Muscle layer of duodenum (tissue), 2 donors: ENCODE measurements at regions not wholly inside any gene's neighbourhood (a gene's known extent, or its start where the extent isn't known, plus 50 kb on each side); places are given as distances from the start of the nearest gene placed in this dataset.

Experiments used
- H3K27ac ChIP-seq: one replicate; pipeline ENCODE4 v1.7.0; 2013; ENCODE audit warnings: mild to moderate bottlenecking, low read length
- H3K27me3 ChIP-seq: one replicate; pipeline ENCODE4 v1.7.0; 2013; ENCODE audit warnings: low read depth, mild to moderate bottlenecking, control low read depth, low read length
- H3K36me3 ChIP-seq, 2 donors: one replicate each; pipeline ENCODE4 v1.7.0; 2013; ENCODE audit warnings: low read length in 2 of 2, control low read depth in 1 of 2, mild to moderate bottlenecking in 1 of 2; ENCODE audit not compliant: insufficient read depth in 2 of 2, control insufficient read depth in 1 of 2
- H3K4me1 ChIP-seq, 2 donors: one replicate each; pipeline ENCODE4 v1.7.0; 2013; ENCODE audit warnings: low read length in 2 of 2, mild to moderate bottlenecking in 2 of 2, control low read depth in 1 of 2, moderate library complexity in 1 of 2; ENCODE audit not compliant: insufficient read depth in 2 of 2, control insufficient read depth in 1 of 2
- H3K4me3 ChIP-seq, 2 donors: one replicate each; pipeline ENCODE4 v1.7.0; 2013; ENCODE audit warnings: low read length in 2 of 2, low read depth in 1 of 2, mild to moderate bottlenecking in 1 of 2
- H3K9me3 ChIP-seq, 2 donors: one replicate each; pipeline ENCODE4 v1.7.0; 2013; ENCODE audit warnings: low read length in 2 of 2, control low read depth in 1 of 2, mild to moderate bottlenecking in 1 of 2; ENCODE audit not compliant: control insufficient read depth in 1 of 2
- donor health status: healthy.

DNA sequence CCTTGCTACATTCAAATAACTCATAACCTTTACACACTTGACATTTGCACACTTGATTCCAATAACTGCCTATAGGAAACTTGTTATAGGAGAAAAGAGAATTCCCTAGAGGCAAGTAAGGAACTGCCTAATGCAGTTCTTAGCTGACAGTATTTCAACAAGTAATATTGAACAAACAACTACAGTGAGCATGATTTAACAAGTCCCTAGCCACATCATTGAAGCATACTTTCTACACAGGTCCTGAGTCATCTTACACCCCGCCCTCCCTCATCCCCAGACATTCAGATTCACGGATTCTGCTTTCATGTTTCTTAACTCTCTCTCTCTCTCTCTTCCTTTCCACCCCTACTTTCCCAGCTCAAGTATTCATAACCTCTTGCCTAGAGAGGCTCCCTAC, 153.5 kb downstream of the LSM5 start:
- Histone ChIP-seq H3K9me3 (no peaks in the 10 kb centered on the region), H3K4me1 (no peaks in the 10 kb centered on the region), H3K36me3 (no peaks in the 10 kb centered on the region), H3K27me3 (no peaks in the 10 kb centered on the region), H3K4me3 (no peak overlapping the region), H3K27ac (no peak overlapping the region)

DNA sequence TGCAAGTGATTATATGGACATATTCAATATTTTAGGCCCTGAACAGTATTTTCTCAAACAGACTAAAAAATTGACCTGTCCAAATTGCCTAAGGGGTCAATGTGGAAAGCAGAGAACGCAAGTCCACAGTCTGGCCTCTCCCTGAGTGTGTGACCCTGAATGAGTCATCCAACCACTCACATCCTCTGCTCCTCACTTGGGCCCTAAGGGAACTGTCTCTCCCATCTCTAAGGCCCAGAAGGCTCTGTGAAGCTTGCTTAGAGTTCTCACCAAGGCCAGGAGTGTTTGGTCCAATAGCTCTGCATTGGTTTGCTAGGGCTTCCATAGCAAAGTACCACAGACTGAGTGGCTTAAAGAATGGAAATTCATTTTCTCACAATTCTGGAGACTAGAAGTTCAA, 155.1 kb downstream of the LSM5 start:
- no peaks in the 10 kb centered on the region for H3K27me3 ChIP-seq
- H3K36me3 ChIP-seq: no peaks in the 10 kb centered on the region
- H3K4me1 ChIP-seq: no peaks in the 10 kb centered on the region
- no peak overlapping the region for H3K4me3 ChIP-seq
- no peak overlapping the region for H3K27ac ChIP-seq
- H3K9me3 ChIP-seq: no peaks in the 10 kb centered on the region

DNA sequence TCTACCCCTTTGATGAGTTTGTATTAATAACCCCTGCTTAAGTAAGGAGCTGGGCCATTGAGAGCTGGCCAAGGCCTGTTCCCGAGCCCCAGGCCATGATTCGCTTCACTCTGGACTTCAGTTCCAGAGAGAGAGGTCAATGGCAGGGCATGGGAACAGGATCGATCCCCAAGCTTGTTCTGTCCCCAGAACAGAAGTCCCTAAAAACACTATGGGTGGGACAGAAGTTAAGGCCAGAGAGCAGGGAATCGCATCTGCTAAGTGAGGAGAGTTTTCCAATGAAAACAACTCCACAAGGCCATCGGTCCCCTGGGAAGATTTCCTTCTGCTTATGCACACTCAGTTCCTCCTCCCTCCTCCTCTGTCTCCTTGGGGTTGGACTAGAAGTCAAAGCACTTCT, 159.6 kb downstream of the LSM5 start:
- Histone ChIP-seq H3K27me3 (no peaks in the 10 kb centered on the region), H3K27ac (no peak overlapping the region), H3K4me3 (no peak overlapping the region), H3K4me1 (no peaks in the 10 kb centered on the region), H3K9me3 (no peaks in the 10 kb centered on the region), H3K36me3 (no peaks in the 10 kb centered on the region)

DNA sequence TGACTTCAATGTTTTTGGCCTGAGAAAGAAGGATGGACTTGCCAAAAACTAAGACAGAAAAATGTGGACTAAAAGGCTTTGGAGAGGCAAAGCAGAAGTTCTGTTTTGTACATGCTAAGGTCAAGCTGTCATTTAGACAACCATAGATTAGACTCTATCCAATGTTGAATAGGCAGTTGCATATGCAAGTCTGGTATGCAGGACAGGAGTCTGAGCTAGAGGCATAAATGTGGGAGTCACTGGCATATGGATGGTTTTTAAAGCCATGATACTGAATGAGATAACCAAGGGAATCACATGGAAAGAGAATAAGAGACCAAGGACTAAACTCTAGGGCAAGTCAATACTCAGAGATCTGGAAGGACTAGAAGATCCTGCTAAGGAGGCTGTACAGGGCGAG, 164.1 kb downstream of the LSM5 start:
- Histone ChIP-seq H3K4me3 (no peak overlapping the region), H3K4me1 (no peaks in the 10 kb centered on the region), H3K27me3 (no peaks in the 10 kb centered on the region)

DNA sequence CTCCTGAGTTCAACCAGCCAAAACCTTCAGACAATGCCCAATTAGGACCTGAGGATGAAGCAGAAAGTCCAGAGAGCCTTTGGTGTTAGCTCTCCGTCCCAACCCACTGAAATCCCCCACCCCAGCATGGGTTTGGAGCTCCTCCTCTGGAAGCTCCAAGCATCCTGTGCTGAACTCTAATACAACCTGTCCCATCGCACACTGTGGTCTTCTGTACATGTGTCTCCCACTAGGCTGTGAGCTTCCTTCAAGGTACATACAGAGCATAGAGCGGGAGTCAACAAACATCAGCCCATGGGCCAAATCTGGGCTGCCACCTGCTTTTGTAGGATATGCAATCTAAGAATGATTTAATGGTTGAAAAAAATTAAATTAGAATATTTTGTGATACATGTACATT, 166.5 kb downstream of the LSM5 start:
- no peaks in the 10 kb centered on the region for H3K4me1 ChIP-seq
- H3K27me3 ChIP-seq: no peaks in the 10 kb centered on the region
- no peaks in the 10 kb centered on the region for H3K9me3 ChIP-seq
- no peaks in the 10 kb centered on the region for H3K36me3 ChIP-seq
- H3K27ac ChIP-seq: no peak overlapping the region
- no peak overlapping the region for H3K4me3 ChIP-seq

More for the DNA sequence above, 164.1 kb downstream of the LSM5 start:
- Histone ChIP-seq H3K27ac (no peak overlapping the region), H3K9me3 (no peaks in the 10 kb centered on the region), H3K36me3 (no peaks in the 10 kb centered on the region)

DNA sequence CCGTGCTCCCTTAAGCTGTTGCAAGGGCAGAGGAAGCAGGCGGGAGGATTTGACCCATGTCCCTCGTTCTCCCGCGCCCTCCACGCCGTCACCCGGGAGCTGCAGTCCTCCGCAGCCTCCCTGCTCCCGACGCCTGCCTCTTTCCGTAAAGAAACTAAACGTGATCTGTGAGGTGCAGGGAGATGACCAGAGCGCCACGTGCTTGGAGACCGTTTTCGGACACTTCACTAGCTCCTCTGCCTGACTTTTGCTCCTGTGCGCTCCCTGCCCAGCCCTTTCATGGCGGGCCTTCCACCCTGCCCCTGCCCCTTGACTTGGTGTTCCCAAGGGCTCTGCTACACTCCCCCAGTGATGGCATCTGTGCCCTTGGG, 171.2 kb downstream of the LSM5 start:
- peaks cover 0 to 6% of the 10 kb centered on the region in 2 donors for H3K4me1 ChIP-seq
- H3K9me3 ChIP-seq: no peaks in the 10 kb centered on the region
- H3K36me3 ChIP-seq: no peaks in the 10 kb centered on the region
- peak overlapping the region; percentile 56 to 57 for H3K4me3 ChIP-seq
- H3K27me3 ChIP-seq: no peaks in the 10 kb centered on the region
- no peak overlapping the region for H3K27ac ChIP-seq

DNA sequence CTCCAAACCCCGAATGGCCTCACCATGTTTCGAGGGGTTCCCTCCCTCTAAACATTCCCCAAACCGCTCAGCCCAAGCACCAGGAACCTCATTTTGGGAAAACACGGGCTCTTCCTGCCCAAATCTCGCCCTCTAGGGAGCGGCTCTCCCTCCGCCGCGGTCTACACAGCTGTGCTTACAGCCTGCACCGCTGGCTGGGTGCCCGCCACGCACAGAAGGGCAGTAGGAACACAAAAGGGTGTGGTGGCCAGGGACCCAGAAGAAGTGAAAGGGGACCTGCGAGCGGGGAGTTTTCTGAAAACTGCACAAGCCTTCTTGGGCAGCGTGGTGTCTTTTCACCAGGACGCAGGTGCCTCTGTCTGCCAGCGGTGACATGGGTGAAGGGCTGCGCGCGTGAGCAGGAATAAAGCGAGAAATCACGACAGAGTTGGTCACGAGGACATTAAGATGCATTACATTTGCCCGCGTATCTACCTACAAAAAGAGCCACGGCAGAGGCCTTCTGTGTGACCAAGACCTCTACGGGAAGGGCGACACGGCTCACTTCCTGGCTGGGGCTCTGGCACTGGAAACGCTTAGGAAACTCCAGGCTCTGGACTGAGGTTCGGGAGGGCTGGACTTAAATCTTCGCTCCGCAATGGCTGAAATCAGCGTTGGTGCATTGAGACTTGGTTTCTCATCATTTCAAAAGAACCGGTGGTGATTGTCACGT, 171.7 kb downstream of the LSM5 start:
- Histone ChIP-seq H3K4me3 (peak overlapping the region; percentile 56 to 57), H3K9me3 (no peaks in the 10 kb centered on the region), H3K36me3 (no peaks in the 10 kb centered on the region), H3K27ac (no peak overlapping the region), H3K27me3 (no peaks in the 10 kb centered on the region), H3K4me1 (peaks cover 0 to 6% of the 10 kb centered on the region in 2 donors)

DNA sequence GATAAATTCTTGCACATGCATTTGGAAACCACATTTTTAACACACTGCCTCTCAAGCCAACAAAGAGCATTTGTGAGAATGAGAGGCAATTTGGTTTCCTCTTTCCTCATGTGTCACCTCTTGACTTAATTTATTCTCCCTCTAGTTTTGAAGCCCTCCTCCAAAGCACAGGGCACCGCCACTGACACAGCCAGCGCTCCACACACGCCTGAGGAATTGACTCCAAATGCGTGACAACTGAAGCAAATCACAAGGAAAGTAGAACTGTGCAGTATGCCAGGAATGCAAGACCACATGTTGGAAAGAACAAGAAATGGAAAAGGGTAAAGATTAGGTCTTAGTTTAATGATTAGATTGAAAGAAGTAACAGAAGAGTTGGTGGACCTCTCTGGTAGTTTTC, 173.3 kb downstream of the LSM5 start:
- no peaks in the 10 kb centered on the region for H3K36me3 ChIP-seq
- H3K4me3 ChIP-seq: no peak overlapping the region
- no peak overlapping the region for H3K27ac ChIP-seq
- H3K27me3 ChIP-seq: no peaks in the 10 kb centered on the region
- H3K4me1 ChIP-seq: peaks cover 0 to 6% of the 10 kb centered on the region in 2 donors
- no peaks in the 10 kb centered on the region for H3K9me3 ChIP-seq

DNA sequence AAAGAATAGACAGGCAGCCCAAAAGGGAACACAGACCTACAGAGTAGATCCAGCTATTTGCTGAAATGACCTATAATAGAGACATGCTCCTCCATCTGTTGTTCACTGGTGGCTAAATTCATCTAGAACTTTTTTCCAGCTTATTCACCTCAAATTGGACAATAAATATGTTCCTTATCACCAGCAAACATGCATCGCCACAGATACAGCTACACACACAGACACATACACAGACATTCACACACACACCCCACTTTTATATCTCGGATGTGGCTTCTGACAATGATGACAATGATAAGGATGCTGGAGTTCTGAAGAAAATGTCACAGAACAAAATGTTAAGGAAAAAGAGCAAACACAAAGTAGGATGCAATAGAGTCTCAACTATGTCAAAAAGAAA, 175.4 kb downstream of the LSM5 start:
- Histone ChIP-seq H3K9me3 (no peaks in the 10 kb centered on the region), H3K27me3 (no peaks in the 10 kb centered on the region), H3K4me1 (peaks cover 0 to 6% of the 10 kb centered on the region in 2 donors), H3K27ac (no peak overlapping the region), H3K4me3 (no peak overlapping the region), H3K36me3 (no peaks in the 10 kb centered on the region)

DNA sequence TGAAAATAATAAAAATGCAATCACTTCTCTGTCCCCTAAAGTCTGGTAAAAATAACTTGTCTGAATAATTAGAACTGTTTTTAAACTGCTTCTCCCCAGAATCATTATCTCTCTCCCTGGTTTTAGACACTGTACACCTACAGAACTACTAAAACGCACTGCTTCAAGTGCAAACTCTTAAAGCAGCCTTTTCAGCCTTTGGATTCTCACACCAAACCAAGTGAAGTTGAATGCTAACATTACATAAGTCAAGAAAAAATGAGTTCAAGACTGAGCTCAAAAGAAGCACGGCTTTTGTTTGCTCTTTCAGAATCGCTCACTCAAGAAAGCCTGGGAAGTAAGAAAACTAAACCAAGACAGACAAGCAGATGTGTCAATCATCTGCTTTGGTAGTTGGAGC, 188.8 kb downstream of the LSM5 start:
- Histone ChIP-seq H3K4me3 (no peak overlapping the region), H3K27me3 (peaks cover 12% of the 10 kb centered on the region), H3K9me3 (no peaks in the 10 kb centered on the region), H3K27ac (no peak overlapping the region), H3K4me1 (peaks cover 0 to 13% of the 10 kb centered on the region in 2 donors), H3K36me3 (no peaks in the 10 kb centered on the region)

DNA sequence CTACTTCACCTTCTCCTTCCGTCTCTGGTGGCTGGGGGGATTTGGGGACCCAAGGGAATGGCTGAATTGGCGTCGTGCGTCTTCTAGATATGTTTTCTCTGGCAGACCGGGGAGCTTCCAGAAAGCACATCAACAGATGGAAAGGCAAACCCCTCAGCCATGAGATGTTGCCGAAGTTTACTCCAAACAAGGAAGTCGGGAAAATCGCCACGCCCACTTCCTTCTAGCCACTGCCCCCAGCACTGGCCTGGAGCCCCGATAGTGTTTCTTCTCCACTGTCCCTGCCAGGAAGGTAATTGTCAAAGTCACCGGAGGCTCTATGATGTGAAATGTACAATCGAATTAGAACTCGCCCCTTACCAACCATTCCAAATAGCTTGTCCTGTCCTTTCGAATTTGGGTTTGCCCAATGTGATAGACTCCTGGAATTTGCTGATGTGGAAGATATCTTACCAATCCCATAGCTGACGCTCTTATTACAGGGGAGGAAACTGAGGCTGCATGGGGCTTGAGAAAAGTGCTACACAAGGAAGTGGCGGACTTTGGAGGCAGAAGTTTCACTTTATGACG, 191.0 kb downstream of the LSM5 start:
- no peaks in the 10 kb centered on the region for H3K9me3 ChIP-seq
- H3K4me3 ChIP-seq: peak overlapping the region; percentile 54 to 67
- no peak overlapping the region for H3K27ac ChIP-seq
- no peaks in the 10 kb centered on the region for H3K36me3 ChIP-seq
- H3K27me3 ChIP-seq: peaks cover 12% of the 10 kb centered on the region
- peaks cover 0 to 13% of the 10 kb centered on the region in 2 donors for H3K4me1 ChIP-seq
